ENCODE measurements at regions not wholly inside any gene's neighbourhood (a gene's known extent, or its start where the extent isn't known, plus 50 kb on each side); places are given as distances from the start of the nearest gene placed in this dataset.

GRCh38 chr11:10397226-10397987 lies 57.7 kb upstream of the AMPD3 start (continued):
- TF ChIP-seq EGR1 (IDR thresholded peaks at IDR 0.05; ENCODE audit: borderline replicate concordance, low read depth, low read length) (no peak), NANOG (IDR thresholded peaks at IDR 0.05; ENCODE audit: insufficient read depth, low read depth, low read length, poor library complexity, severe bottlenecking) (no peak), KDM5A (IDR thresholded peaks at IDR 0.05; ENCODE audit: low read length) (no peak), TAF1 (IDR thresholded peaks at IDR 0.05; ENCODE audit: low read depth, low read length) (no peak), SIN3A (conservative IDR thresholded peaks at IDR 0.05 in 1 of 2, IDR thresholded peaks at IDR 0.05 in 1 of 2; ENCODE audit: low read depth in 1 of 2, low read length in 2 of 2) (no peak), TAF7 (optimal IDR thresholded peaks at IDR 0.05; ENCODE audit: borderline replicate concordance, low read depth, low read length) (no peak)
